HG02970 (cell line): ENCODE measurements at regions not wholly inside any gene's neighbourhood (a gene's known extent, or its start where the extent isn't known, plus 50 kb on each side); places are given as distances from the start of the nearest gene placed in this dataset.
A peak's percentile ranks its signal among the peaks of the same experiment; 100 is the strongest.

Source experiments
- ATAC-seq: cut with Tn5 transposase; IDR thresholded peaks from one replicate; pipeline ENCODE4 v1.9.1; 2021; ENCODE audit warnings: mild to moderate bottlenecking, moderate library complexity, moderate number of reproducible peaks; ENCODE audit not compliant: unreplicated experiment, low FRiP score

GRCh38 chr18:54714851-54715250 lies 113.4 kb upstream of the RAB27B start:
- no peak for ATAC-seq

- no peak for ATAC-seq
Measured at GRCh38 chr18:54716586-54716985, 111.7 kb upstream of the RAB27B start.

- peak; percentile 70 for ATAC-seq
Measured at GRCh38 chr18:54717673-54718407, 110.4 kb upstream of the RAB27B start.

- ATAC-seq = no peak
Measured at GRCh38 chr18:54718408-54718773, 109.9 kb upstream of the RAB27B start.

- ATAC-seq = no peak
Measured at GRCh38 chr18:54720620-54721019, 107.7 kb upstream of the RAB27B start.

- no peak for ATAC-seq
Measured at GRCh38 chr18:54726143-54726542, 102.1 kb upstream of the RAB27B start.

- ATAC-seq = no peak
Measured at GRCh38 chr18:54734059-54734458, 94.2 kb upstream of the RAB27B start.

- ATAC-seq = no peak
Measured at GRCh38 chr18:54736981-54737380, 91.3 kb upstream of the RAB27B start.

GRCh38 chr18:54737986-54738385 lies 90.3 kb upstream of the RAB27B start:
- no peak for ATAC-seq

- no peak for ATAC-seq
Measured at GRCh38 chr18:54739476-54739875, 88.8 kb upstream of the RAB27B start.

GRCh38 chr18:54740136-54740846 lies 88.0 kb upstream of the RAB27B start:
- no peak for ATAC-seq

GRCh38 chr18:54742120-54742519 lies 86.2 kb upstream of the RAB27B start:
- ATAC-seq = no peak

- no peak for ATAC-seq
Measured at GRCh38 chr18:54742659-54743604, 85.3 kb upstream of the RAB27B start.

- ATAC-seq = no peak
Measured at GRCh38 chr18:54743605-54743995, 84.7 kb upstream of the RAB27B start.

- no peak for ATAC-seq
Measured at GRCh38 chr18:54749291-54749690, 79.0 kb upstream of the RAB27B start.

- no peak for ATAC-seq
Measured at GRCh38 chr18:54750350-54750749, 77.9 kb upstream of the RAB27B start.

- no peak for ATAC-seq
Measured at GRCh38 chr18:54752185-54752584, 76.1 kb upstream of the RAB27B start.

- ATAC-seq = no peak
Measured at GRCh38 chr18:54755456-54755855, 72.8 kb upstream of the RAB27B start.

GRCh38 chr18:54762386-54762785 lies 65.9 kb upstream of the RAB27B start:
- no peak for ATAC-seq

- ATAC-seq = no peak
Measured at GRCh38 chr18:54764786-54765185, 63.5 kb upstream of the RAB27B start.
